Omental fat pad (tissue), 3 donors: ENCODE measurements at regions not wholly inside any gene's neighbourhood (a gene's known extent, or its start where the extent isn't known, plus 50 kb on each side); places are given as distances from the start of the nearest gene placed in this dataset.

Experiments used
- ATAC-seq: fragments of 150-250 bp; one replicate; pipeline ENCODE4 v1.9.1; 2016; ENCODE audit warnings: mild to moderate bottlenecking, moderate library complexity; ENCODE audit not compliant: low FRiP score
- DNase-seq: peaks from one replicate; pipeline ENCODE4 v3.0.0-alpha.2; 2019; ENCODE audit warnings: low spot score
- TF ChIP-seq, protein P1 (sequence below), 3 donors: fragments of 450-650 bp; IDR thresholded peaks; one replicate each; pipeline ENCODE4 v1.5.1; 2016 to 2017; ENCODE audit warnings: antibody characterized with exemption in 3 of 3, mild to moderate bottlenecking in 3 of 3, moderate library complexity in 2 of 3

DNA sequence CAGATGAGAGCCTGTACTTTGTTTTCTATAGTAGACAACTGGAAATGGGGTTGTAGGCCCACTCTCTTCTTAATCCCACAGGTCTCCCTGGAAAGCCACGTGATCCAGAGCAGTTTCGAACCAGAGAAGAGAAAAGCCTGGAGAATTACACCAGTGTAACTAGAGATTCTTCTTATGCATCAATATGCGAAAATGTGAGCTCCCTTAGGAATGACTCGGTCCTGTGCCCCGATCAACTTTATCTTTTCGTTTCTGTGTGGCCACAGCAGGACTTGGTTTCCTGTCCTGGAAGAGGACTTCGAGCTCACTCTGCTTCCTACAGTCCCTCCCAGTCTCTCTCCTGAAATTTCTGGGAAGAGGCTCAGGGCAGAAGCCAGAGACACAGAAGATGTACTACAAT lies 73.8 kb upstream of the TPM1 start:
- ATAC-seq (no peak), DNase-seq (no peak)
- TF ChIP-seq, protein P1, sequence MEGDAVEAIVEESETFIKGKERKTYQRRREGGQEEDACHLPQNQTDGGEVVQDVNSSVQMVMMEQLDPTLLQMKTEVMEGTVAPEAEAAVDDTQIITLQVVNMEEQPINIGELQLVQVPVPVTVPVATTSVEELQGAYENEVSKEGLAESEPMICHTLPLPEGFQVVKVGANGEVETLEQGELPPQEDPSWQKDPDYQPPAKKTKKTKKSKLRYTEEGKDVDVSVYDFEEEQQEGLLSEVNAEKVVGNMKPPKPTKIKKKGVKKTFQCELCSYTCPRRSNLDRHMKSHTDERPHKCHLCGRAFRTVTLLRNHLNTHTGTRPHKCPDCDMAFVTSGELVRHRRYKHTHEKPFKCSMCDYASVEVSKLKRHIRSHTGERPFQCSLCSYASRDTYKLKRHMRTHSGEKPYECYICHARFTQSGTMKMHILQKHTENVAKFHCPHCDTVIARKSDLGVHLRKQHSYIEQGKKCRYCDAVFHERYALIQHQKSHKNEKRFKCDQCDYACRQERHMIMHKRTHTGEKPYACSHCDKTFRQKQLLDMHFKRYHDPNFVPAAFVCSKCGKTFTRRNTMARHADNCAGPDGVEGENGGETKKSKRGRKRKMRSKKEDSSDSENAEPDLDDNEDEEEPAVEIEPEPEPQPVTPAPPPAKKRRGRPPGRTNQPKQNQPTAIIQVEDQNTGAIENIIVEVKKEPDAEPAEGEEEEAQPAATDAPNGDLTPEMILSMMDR (IDR thresholded peaks at IDR 0.05), result no peak

DNA sequence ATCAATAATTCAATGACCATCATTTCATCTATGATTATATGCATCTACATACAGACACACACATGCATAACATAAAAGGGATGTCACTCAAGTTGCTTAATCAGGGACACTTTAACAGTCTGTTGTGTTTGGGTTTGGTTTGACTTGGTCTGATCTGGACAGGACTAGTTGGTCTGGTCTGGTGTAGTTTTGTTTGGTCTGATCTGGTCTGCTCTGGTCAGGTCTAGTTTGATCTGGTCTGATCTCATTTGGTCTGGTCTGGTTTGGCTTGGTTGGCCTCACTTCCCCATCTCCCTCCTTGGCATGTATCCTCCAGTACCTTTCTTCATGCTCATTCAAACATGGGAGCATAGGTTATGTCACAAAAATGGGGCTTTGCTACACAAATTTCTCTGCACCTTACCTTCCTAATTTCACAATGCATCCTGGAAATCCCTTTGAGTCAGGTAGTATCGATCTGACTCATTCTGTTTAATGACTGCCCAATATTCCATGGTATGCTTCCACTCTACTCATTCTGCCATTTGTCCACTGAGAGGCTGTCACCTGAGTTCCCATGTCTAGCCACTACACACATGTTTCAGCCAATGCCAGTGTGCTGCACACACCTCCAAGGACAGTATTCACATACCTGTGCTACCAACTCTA lies 73.0 kb upstream of the TPM1 start:
- no peak for ATAC-seq
- DNase-seq, result no peak
- TF ChIP-seq, protein P1 (IDR thresholded peaks at IDR 0.05), result no peak

DNA sequence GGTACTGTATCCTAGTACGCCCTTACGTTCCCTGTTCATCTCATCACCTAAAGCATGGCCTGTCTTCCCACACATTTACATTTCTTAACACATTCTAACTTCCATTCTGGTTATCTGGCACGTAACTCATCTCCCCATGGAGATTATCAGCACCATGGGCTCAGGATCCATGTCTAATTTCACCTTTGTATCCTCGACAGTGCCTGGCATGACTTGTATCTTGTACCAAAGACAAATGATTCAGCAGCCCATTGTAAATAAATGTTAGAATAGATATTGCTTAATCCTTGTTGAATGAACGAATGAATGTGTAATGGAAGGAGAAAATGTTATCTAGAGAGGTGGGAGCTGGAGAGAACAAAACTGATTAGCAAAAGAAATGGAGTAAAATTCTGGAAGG lies 69.7 kb upstream of the TPM1 start:
- TF ChIP-seq, protein P1 (IDR thresholded peaks at IDR 0.05), result no peak
- ATAC-seq, result peak; percentile 54

DNA sequence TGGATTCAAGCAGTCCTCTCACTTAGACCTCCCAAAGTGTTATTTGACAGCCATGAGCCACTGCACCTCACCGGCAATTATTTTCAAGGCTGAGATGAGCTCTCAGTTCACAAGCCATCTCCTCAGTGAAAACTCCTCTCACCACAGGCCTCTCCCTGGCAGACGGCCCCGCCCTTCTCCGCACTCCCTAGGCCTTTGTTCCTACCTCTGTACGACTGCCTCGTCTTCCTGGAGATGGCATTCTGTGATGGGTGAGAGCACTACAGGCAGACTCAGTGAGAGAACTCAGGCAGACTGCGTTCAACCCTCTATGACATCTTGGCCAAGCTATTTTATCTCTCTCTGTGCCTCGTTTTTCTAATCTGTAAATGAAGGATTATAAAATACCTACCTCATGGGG lies 67.0 kb upstream of the TPM1 start:
- ATAC-seq (no peak), DNase-seq (no peak)
- TF ChIP-seq, protein P1 (IDR thresholded peaks at IDR 0.05), result no peak

More for the DNA sequence above, 69.7 kb upstream of the TPM1 start:
- no peak for DNase-seq

DNA sequence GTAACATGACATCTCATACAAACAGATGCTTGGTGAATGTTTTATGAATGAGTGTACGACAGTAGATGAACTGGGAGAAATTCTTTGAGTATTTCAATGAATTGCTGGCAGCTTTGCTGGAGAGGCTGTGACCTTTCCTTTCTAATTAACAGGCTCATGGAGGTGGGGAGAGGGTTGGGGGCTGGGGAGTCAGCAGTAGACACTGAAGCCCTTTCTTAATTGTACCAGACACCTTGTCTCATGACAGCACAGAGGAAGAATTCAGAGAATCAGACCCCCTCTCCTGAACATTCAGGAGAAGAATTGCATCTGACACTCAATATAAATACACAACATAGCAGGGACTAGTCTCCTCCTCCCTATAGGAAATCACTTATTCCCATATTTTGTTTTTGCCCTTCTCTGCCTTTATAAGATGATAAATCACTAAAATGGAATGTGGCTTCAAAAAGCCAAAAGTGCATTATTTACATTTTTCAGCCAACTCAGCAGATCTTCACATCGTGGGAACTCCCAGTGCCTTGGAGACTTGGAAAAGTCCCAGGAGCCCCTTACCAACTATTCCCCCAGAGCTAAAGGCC lies 66.2 kb upstream of the TPM1 start:
- TF ChIP-seq, protein P1 (IDR thresholded peaks at IDR 0.05), result no peak
- no peak for ATAC-seq
- DNase-seq, result no peak

DNA sequence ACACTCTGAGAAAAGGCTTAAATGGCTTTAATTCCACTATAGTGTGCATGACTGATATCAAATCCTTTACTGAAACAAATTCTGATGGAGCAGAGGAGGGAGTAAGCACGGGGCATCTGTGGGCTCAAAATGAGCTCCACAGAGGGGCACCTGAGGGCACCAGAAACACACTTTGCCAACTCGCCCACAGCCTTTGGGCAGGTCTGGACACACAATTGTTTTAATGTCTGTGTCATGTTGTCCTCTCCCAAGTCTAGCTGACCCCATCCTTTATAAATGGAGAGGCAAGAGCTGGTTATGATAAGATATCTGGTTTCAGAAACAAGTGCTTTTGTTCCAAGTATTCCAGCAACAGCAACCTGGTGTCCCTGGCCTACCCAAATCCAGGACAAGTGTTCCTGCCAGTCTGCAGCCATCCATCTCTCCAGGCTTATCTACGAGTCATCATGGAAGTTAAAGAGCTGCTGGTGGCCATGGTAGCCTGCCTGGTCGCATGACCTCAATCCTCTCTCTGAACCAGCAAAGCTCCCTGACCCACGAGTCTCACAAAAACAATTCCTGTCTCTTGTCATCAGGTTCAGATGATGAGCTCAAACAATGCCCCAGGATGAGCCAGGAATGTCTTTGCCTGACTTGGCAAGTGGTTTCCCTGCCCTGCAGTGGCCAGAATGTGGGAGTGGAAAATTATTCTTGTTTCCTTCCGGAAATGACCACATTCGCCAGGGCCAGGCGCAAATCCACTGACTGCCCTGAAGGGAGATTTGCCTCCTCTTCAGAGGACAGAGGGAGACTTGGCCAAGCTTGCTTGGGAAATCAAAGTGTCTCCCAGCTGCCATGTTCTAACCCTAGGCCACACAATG lies 64.4 kb upstream of the TPM1 start:
- DNase-seq (no peak), ATAC-seq (peak; percentile 42)
- TF ChIP-seq, protein P1 (IDR thresholded peaks at IDR 0.05), result no peak
